OCI-LY1 (cell line): ENCODE measurements at regions not wholly inside any gene's neighbourhood (a gene's known extent, or its start where the extent isn't known, plus 50 kb on each side); places are given as distances from the start of the nearest gene placed in this dataset.

ENCODE experiments used
- EZH2 ChIP-seq: fragments of 200-600 bp; sonication (generic), shearing (Covaris generic); IDR thresholded peaks from 2 replicates; pipeline ENCODE4 v1.8.0; 2017; ENCODE audit warnings: borderline replicate concordance, mixed run types, mild to moderate bottlenecking, antibody characterized with exemption, low read length, moderate library complexity, mixed read lengths
- TF ChIP-seq, protein P1 (sequence below): fragments of 200-600 bp; sonication (generic), shearing (Covaris generic); IDR thresholded peaks from 2 replicates; pipeline ENCODE4 v1.5.1; 2017; ENCODE audit warnings: mild to moderate bottlenecking, antibody characterized with exemption, low read length, moderate library complexity, mixed read lengths

GRCh38 chr11:121716060-121716459, 263.3 kb upstream of the SORL1-AS1 start:
- TF ChIP-seq, protein P1, sequence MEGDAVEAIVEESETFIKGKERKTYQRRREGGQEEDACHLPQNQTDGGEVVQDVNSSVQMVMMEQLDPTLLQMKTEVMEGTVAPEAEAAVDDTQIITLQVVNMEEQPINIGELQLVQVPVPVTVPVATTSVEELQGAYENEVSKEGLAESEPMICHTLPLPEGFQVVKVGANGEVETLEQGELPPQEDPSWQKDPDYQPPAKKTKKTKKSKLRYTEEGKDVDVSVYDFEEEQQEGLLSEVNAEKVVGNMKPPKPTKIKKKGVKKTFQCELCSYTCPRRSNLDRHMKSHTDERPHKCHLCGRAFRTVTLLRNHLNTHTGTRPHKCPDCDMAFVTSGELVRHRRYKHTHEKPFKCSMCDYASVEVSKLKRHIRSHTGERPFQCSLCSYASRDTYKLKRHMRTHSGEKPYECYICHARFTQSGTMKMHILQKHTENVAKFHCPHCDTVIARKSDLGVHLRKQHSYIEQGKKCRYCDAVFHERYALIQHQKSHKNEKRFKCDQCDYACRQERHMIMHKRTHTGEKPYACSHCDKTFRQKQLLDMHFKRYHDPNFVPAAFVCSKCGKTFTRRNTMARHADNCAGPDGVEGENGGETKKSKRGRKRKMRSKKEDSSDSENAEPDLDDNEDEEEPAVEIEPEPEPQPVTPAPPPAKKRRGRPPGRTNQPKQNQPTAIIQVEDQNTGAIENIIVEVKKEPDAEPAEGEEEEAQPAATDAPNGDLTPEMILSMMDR, result no peak
- no peak for TF ChIP-seq EZH2
